Endometrial microvascular endothelial cells (primary cell): ENCODE measurements at regions not wholly inside any gene's neighbourhood (a gene's known extent, or its start where the extent isn't known, plus 50 kb on each side); places are given as distances from the start of the nearest gene placed in this dataset.

Experiments used
- in situ Hi-C: cut with HindIII; loops from 2 replicates; pipeline ENCODE4 v1.10.0; 2017; ENCODE audit warnings: low sequenced_read_pairs, low pct_unique_long_range_greater_than_20kb; ENCODE audit errors: inconsistent ontology term

GRCh38 chr16:66292241-66292935 lies 74.1 kb upstream of the CDH5 start:
- in situ Hi-C loops = no loop called here

GRCh38 chr16:66291833-66292232 lies 74.7 kb upstream of the CDH5 start:
- in situ Hi-C loops = no loop called here

DNA sequence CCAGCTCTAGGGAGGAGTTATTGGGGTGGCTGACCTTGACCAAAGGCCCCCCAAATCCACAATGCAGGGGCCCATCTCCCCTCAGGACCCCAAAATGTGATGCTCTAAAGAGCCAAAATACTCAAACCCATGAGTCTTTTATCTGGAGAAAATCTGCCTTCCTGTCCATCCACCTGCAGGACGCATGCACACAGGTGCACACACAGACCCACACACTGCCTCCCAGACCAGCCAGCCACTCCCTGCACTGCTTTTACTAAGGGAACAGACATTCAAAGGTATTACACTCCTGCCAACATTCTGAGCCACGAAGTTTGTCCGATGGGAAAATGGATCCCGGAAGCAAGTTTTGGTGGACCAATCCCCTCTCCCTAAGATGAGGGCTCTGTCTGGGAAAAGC lies 76.1 kb upstream of the CDH5 start:
- in situ Hi-C loops = no loop called here

- in situ Hi-C loops = no loop called here
Observed at GRCh38 chr16:66289986-66290385, 76.5 kb upstream of the CDH5 start.

GRCh38 chr16:66289051-66289680 lies 77.3 kb upstream of the CDH5 start:
- in situ Hi-C loops = no loop called here

DNA sequence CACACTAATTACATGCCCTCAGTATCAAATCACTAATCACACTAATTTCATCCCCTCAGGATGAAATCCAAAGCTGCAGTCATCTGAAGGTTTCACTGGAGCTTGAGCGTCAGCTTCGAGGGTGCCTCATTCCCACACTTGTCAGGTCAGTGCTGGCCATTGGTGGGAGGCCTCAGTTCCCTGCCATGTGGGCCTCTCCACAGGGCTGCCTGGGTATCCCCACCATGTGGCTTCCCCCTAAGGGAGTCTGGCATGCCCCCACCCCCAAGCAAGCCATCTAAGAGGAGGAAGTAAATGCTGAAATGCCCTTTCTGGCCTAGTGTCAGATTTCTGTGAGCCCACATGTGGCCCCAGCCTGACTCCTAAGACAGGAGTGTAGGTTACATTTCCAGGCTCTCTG lies 78.6 kb upstream of the CDH5 start:
- in situ Hi-C loops = no loop called here

GRCh38 chr16:66287416-66287815 lies 79.1 kb upstream of the CDH5 start:
- in situ Hi-C loops = no loop called here

GRCh38 chr16:66286527-66286926 lies 80.0 kb upstream of the CDH5 start:
- in situ Hi-C loops = no loop called here

- in situ Hi-C loops = no loop called here
Observed at GRCh38 chr16:66278604-66279262, 87.8 kb upstream of the CDH5 start.

GRCh38 chr16:66278111-66278531 lies 88.4 kb upstream of the CDH5 start:
- in situ Hi-C loops = no loop called here

- in situ Hi-C loops = no loop called here
Observed at GRCh38 chr16:66277311-66278070, 89.0 kb upstream of the CDH5 start.

GRCh38 chr16:66275775-66276428 lies 90.6 kb upstream of the CDH5 start:
- in situ Hi-C loops = no loop called here

GRCh38 chr16:66274335-66275110 lies 92.0 kb upstream of the CDH5 start:
- in situ Hi-C loops = no loop called here

GRCh38 chr16:66273644-66274334 lies 92.7 kb upstream of the CDH5 start:
- in situ Hi-C loops = no loop called here

- in situ Hi-C loops = no loop called here
Observed at GRCh38 chr16:66273053-66273452, 93.4 kb upstream of the CDH5 start.

DNA sequence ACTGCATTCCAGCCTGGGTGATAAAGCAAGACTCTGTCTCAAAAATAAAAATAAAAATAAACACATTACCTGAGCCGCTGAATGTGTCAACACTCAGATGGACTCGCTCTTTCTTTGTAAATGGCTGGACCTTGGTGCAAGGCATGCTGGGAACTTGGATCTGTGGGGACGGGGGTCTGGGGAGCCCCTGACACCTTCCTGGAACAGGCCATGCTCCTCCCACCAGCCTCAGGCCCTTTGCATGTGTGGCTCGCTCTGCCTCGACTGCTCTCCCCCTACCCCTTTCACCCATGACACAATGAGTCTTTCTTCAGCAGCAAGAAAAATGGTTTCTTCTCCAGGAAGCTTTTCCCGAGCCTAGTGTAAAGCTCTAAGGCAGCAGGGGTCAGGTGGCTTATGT lies 94.0 kb upstream of the CDH5 start:
- in situ Hi-C loops = no loop called here

DNA sequence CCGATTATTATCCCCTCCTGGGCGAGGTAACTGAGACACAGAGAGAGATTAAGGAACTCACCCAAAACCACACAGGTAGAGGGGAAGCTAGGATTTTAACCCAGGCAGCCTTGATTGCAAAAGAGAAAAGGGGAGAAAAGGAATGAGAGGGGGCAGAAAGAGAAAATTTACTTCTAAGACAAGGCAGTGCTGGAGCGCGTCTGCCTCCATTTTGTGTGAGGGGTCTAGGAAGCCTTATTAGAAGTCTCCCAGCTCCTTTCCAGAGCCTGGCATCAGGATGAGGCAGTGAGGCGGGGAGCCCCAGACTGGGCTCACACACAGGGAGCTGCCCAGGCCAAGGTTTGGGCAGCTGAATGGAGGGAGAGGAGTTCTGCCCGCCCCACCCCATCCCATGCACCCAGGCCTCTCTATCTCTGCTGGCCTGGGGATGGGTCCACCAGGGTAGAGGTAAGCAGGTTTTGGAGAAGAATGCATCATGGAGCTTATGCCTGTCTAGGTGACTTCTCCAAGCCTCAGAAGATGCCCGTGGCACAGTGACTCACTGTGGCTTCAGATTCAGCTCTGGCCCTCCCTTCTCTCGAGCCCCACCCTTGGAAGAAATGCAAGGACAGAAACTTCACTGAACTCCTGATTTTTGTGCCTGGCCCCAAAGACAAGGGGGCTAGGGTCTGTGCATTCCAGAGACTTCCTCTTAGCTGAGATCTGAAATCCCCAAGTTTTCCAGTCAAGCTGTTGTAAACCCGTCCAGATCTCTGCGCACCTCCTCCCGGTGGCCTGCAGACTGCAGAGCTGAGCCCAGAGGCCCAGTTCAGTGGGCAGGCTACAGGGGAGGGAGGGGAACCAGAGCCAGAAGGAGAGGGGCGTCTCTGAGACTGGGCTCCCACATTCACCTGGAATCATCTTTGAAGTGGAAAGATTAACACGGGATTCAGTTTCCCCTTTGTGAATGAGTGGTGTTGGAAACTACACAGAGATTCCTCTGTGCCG lies 95.1 kb upstream of the CDH5 start:
- in situ Hi-C loops = no loop called here
